Parathyroid adenoma (tissue), 2 donors: ENCODE measurements at regions not wholly inside any gene's neighbourhood (a gene's known extent, or its start where the extent isn't known, plus 50 kb on each side); places are given as distances from the start of the nearest gene placed in this dataset.

Source experiments
- H2AFZ ChIP-seq: fragments of 300-600 bp; sonication (generic); one replicate; pipeline ENCODE4 v1.7.0; 2017; ENCODE audit warnings: antibody characterized with exemption, mild to moderate bottlenecking
- H3K27ac ChIP-seq: fragments of 300-600 bp; sonication (generic); one replicate; pipeline ENCODE4 v1.7.0; 2017
- H3K27me3 ChIP-seq: fragments of 300-600 bp; sonication (generic); one replicate; pipeline ENCODE4 v1.7.0; 2017; ENCODE audit warnings: low read length; ENCODE audit not compliant: control insufficient read depth, insufficient read depth
- H3K36me3 ChIP-seq: fragments of 300-600 bp; sonication (generic); one replicate; pipeline ENCODE4 v1.7.0; 2017; ENCODE audit warnings: low read length; ENCODE audit not compliant: control insufficient read depth, insufficient read depth
- H3K4me1 ChIP-seq: fragments of 300-600 bp; sonication (generic); one replicate; pipeline ENCODE4 v1.7.0; 2017; ENCODE audit warnings: control low read depth
- H3K4me2 ChIP-seq: fragments of 300-600 bp; sonication (generic); one replicate; pipeline ENCODE4 v1.7.0; 2017; ENCODE audit warnings: low read length
- H3K4me3 ChIP-seq: fragments of 300-600 bp; sonication (generic); one replicate; pipeline ENCODE4 v1.7.0; 2017; ENCODE audit warnings: low read depth, low read length
- H3K79me2 ChIP-seq: fragments of 300-600 bp; sonication (generic); one replicate; pipeline ENCODE4 v1.7.0; 2017; ENCODE audit warnings: control low read depth
- H3K9ac ChIP-seq: fragments of 300-600 bp; sonication (generic); one replicate; pipeline ENCODE4 v1.7.0; 2017; ENCODE audit warnings: mild to moderate bottlenecking
- H3K9me3 ChIP-seq: fragments of 300-600 bp; sonication (generic); one replicate; pipeline ENCODE4 v1.7.0; 2017; ENCODE audit warnings: low read length; ENCODE audit not compliant: control insufficient read depth
- CTCF ChIP-seq: fragments of 300-600 bp; sonication (generic); IDR thresholded peaks from one replicate; pipeline ENCODE4 v1.7.0; 2017; ENCODE audit warnings: antibody characterized with exemption, mild to moderate bottlenecking
- donor health status: primary hyperparathyroidism.

GRCh38 chr6:168823397-168824212, 382.6 kb downstream of the SMOC2 start:
- Histone ChIP-seq H3K9me3 (no peaks in the 10 kb centered on the region), H3K4me3 (no peak overlapping the region), H3K4me2 (no peak overlapping the region), H3K27me3 (no peaks in the 10 kb centered on the region), H3K79me2 (no peaks in the 10 kb centered on the region), H3K9ac (no peak overlapping the region), H3K4me1 (no peaks in the 10 kb centered on the region), H3K27ac (no peak overlapping the region), H3K36me3 (peaks cover 2% of the 10 kb centered on the region), H2AFZ (no peak overlapping the region)
- no peak for TF ChIP-seq CTCF

- H3K27me3 ChIP-seq = no peaks in the 10 kb centered on the region
- H3K4me3 ChIP-seq = no peak overlapping the region
- peaks cover 2% of the 10 kb centered on the region for H3K36me3 ChIP-seq
- H2AFZ ChIP-seq = no peak overlapping the region
- H3K9ac ChIP-seq = no peak overlapping the region
- TF ChIP-seq CTCF = no peak
- H3K4me2 ChIP-seq = no peak overlapping the region
- no peaks in the 10 kb centered on the region for H3K9me3 ChIP-seq
- no peaks in the 10 kb centered on the region for H3K4me1 ChIP-seq
- H3K79me2 ChIP-seq = no peaks in the 10 kb centered on the region
- H3K27ac ChIP-seq = no peak overlapping the region
Measured at GRCh38 chr6:168822376-168822775, 381.4 kb downstream of the SMOC2 start.

- no peak for TF ChIP-seq CTCF
Measured at GRCh38 chr6:168819546-168819945, 378.6 kb downstream of the SMOC2 start.

GRCh38 chr6:168817558-168818159, 376.7 kb downstream of the SMOC2 start:
- Histone ChIP-seq H2AFZ (no peak overlapping the region), H3K9me3 (no peaks in the 10 kb centered on the region), H3K27ac (no peak overlapping the region), H3K4me2 (no peak overlapping the region), H3K36me3 (no peaks in the 10 kb centered on the region), H3K4me1 (no peaks in the 10 kb centered on the region), H3K79me2 (no peaks in the 10 kb centered on the region), H3K4me3 (no peak overlapping the region), H3K9ac (no peak overlapping the region), H3K27me3 (no peaks in the 10 kb centered on the region)
- TF ChIP-seq CTCF = no peak

More at GRCh38 chr6:168819546-168819945, 378.6 kb downstream of the SMOC2 start:
- H3K9me3 ChIP-seq = no peaks in the 10 kb centered on the region
- H3K27me3 ChIP-seq = no peaks in the 10 kb centered on the region
- no peak overlapping the region for H3K27ac ChIP-seq
- no peak overlapping the region for H3K9ac ChIP-seq
- H3K79me2 ChIP-seq = no peaks in the 10 kb centered on the region
- no peaks in the 10 kb centered on the region for H3K36me3 ChIP-seq
- no peak overlapping the region for H2AFZ ChIP-seq
- H3K4me2 ChIP-seq = no peak overlapping the region
- H3K4me3 ChIP-seq = no peak overlapping the region
- no peaks in the 10 kb centered on the region for H3K4me1 ChIP-seq
